A549 (cell line): ENCODE measurements at regions not wholly inside any gene's neighbourhood (a gene's known extent, or its start where the extent isn't known, plus 50 kb on each side); places are given as distances from the start of the nearest gene placed in this dataset.
A peak's percentile ranks its signal among the peaks of the same experiment; 100 is the strongest.

Source experiments
- ATAC-seq, 2 experiments: fragments of 200-7000 bp in 1 of 2; fragments of >200 bp in 1 of 2; cut with Nextera tagmentation in 1 of 2; cut with Tn5 transposase in 1 of 2; 3 replicates each; pipeline versions ENCODE4 v1.8.0 to v1.9.1; 2018 to 2020; ENCODE audit warnings: mild to moderate bottlenecking in 1 of 2, moderate library complexity in 1 of 2
- CTCF ChIA-PET: fragments of 300-600 bp; sonication (Branson Sonifier 250); formaldehyde crosslinking; extraction: SDS; loops from one replicate; lab custom pipeline; 2021; ENCODE audit warnings: antibody characterized with exemption, inconsistent platforms; lab: Yijun Ruan, JAX
- POLR2A ChIA-PET: fragments of 350-600 bp; formaldehyde crosslinking; extraction: SDS; loops from one replicate; lab custom pipeline; 2021; ENCODE audit warnings: antibody characterized with exemption, inconsistent platforms; lab: Yijun Ruan, JAX
- DNase-seq, 2 experiments: peaks; one replicate each; pipeline versions ENCODE4 v3.0.0 to v3.0.0-alpha.2; 2011 to 2016; ENCODE audit warnings: low read depth in 1 of 2, low spot score in 1 of 2
- FAIRE-seq: peaks from 2 replicates; lab custom pipeline; 2011; peaks lifted over from hg19 to GRCh38; lab: Jason Lieb, UNC
- H3K27ac ChIP-seq, 2 experiments: fragments of >200 bp; sonication (Bioruptor Twin); formaldehyde crosslinking; 3 replicates each; pipeline ENCODE4 v1.5.1; 2016 to 2017
- H3K4me1 ChIP-seq: fragments of >200 bp; sonication (Bioruptor Twin); formaldehyde crosslinking; 3 replicates; pipeline ENCODE4 v1.6.1; 2016
- H3K4me2 ChIP-seq: fragments of >200 bp; sonication (Bioruptor Twin); formaldehyde crosslinking; 3 replicates; pipeline ENCODE4 v1.6.1; 2016
- H3K4me3 ChIP-seq: fragments of >200 bp; sonication (Bioruptor Twin); formaldehyde crosslinking; 3 replicates; pipeline ENCODE4 v1.5.1; 2016
- H3K9me3 ChIP-seq: fragments of >200 bp; sonication (Bioruptor Twin); formaldehyde crosslinking; 3 replicates; pipeline ENCODE4 v1.6.1; 2016
- BHLHE40 ChIP-seq: IDR thresholded peaks from 2 replicates; pipeline ENCODE4 v1.6.1; 2012; ENCODE audit warnings: low read depth, low read length, inconsistent platforms
- CEBPB ChIP-seq, 2 experiments: fragments of >200 bp in 1 of 2; sonication (Bioruptor Twin) in 1 of 2; formaldehyde crosslinking in 1 of 2; IDR thresholded peaks; 2 replicates each; pipeline ENCODE4 v1.6.1; 2012 to 2016
- EHF ChIP-seq: fragments of 250-450 bp; sonication (Bioruptor Pico); IDR thresholded peaks from 2 replicates; pipeline ENCODE4 v1.5.0; 2020; ENCODE audit warnings: mild to moderate bottlenecking
- EHMT2 ChIP-seq: fragments of 200-600 bp; sonication (generic); IDR thresholded peaks from 2 replicates; pipeline ENCODE4 v1.6.1; 2016; ENCODE audit warnings: antibody characterized with exemption, low read depth, mild to moderate bottlenecking, moderate library complexity
- EP300 ChIP-seq, 2 experiments: fragments of >200 bp; sonication (Bioruptor Twin); formaldehyde crosslinking; IDR thresholded peaks; 2 replicates in 1 of 2; 3 replicates in 1 of 2; pipeline ENCODE4 v1.6.1; 2016 to 2017
- FOSL2 ChIP-seq, 2 experiments: fragments of 450-650 bp in 1 of 2; fragments of >200 bp in 1 of 2; sonication (Bioruptor Twin) in 1 of 2; formaldehyde crosslinking; IDR thresholded peaks; 2 replicates each; pipeline versions ENCODE4 v1.5.0 to v1.6.1; 2016 to 2020; ENCODE audit warnings: mild to moderate bottlenecking in 1 of 2, moderate library complexity in 1 of 2
- GATA3 ChIP-seq: IDR thresholded peaks from 2 replicates; pipeline ENCODE4 v1.6.1; 2012; ENCODE audit warnings: borderline replicate concordance
- HEYL ChIP-seq: fragments of 250-450 bp; sonication (Bioruptor Pico); IDR thresholded peaks from 2 replicates; pipeline ENCODE4 v1.8.0; 2021; ENCODE audit warnings: mild to moderate bottlenecking, moderate library complexity
- HOXB13 ChIP-seq: fragments of 250-450 bp; sonication (Bioruptor Pico); IDR thresholded peaks from 2 replicates; pipeline ENCODE4 v1.5.0; 2020; ENCODE audit warnings: low read depth, mild to moderate bottlenecking, moderate library complexity
- HOXB5 ChIP-seq: fragments of 250-450 bp; sonication (Bioruptor Pico); IDR thresholded peaks from 2 replicates; pipeline ENCODE4 v1.5.0; 2020; ENCODE audit warnings: mild to moderate bottlenecking, moderate library complexity
- JUN ChIP-seq, 2 experiments: fragments of >200 bp; sonication (Bioruptor Twin); formaldehyde crosslinking; IDR thresholded peaks; 2 replicates in 1 of 2; 3 replicates in 1 of 2; pipeline ENCODE4 v1.6.1; 2016 to 2017
- MYC ChIP-seq: IDR thresholded peaks from 2 replicates; pipeline ENCODE4 v1.6.1; 2012; ENCODE audit warnings: mild to moderate bottlenecking, inconsistent platforms, low read length, improper control_type of control experiment, borderline replicate concordance
- POLR2AphosphoS2 ChIP-seq: conservative IDR thresholded peaks from 2 replicates; pipeline ENCODE4 v1.6.1; 2012; ENCODE audit warnings: low read length, improper control_type of control experiment, inconsistent platforms
- RAD21 ChIP-seq, 2 experiments: fragments of >200 bp in 1 of 2; sonication (Bioruptor Twin) in 1 of 2; formaldehyde crosslinking in 1 of 2; IDR thresholded peaks in 1 of 2; conservative IDR thresholded peaks in 1 of 2; 2 replicates in 1 of 2; 3 replicates in 1 of 2; pipeline ENCODE4 v1.6.1; 2012 to 2018; ENCODE audit warnings: inconsistent platforms in 1 of 2
- RNF2 ChIP-seq: fragments of 200-600 bp; sonication (generic); IDR thresholded peaks from 2 replicates; pipeline ENCODE4 v1.6.1; 2016; ENCODE audit warnings: low read depth, mild to moderate bottlenecking, antibody characterized with exemption, moderate library complexity, borderline replicate concordance
- SMC3 ChIP-seq: fragments of >200 bp; sonication (Bioruptor Twin); formaldehyde crosslinking; IDR thresholded peaks from 3 replicates; pipeline ENCODE4 v1.6.1; 2018; ENCODE audit warnings: inconsistent platforms
- SREBF2 ChIP-seq: fragments of 450-650 bp; IDR thresholded peaks from 2 replicates; pipeline ENCODE4 v1.6.1; 2014; ENCODE audit warnings: mild to moderate bottlenecking, moderate library complexity
- TFCP2L1 ChIP-seq: fragments of 250-450 bp; sonication (Bioruptor Pico); IDR thresholded peaks from 2 replicates; pipeline ENCODE4 v1.5.0; 2021; ENCODE audit warnings: mild to moderate bottlenecking
- ZNF302 ChIP-seq: fragments of 250-450 bp; sonication (Bioruptor Pico); IDR thresholded peaks from 2 replicates; pipeline ENCODE4 v1.9.0; 2021; ENCODE audit warnings: inconsistent platforms, mild to moderate bottlenecking, moderate library complexity
- ZSCAN20 ChIP-seq: fragments of 250-450 bp; sonication (Bioruptor Pico); IDR thresholded peaks from 2 replicates; pipeline ENCODE4 v1.8.0; 2022; ENCODE audit warnings: mild to moderate bottlenecking, moderate library complexity
- WGBS: methylation state at CpG from one replicate; pipeline ENCODE4 v1.1.6; 2017; ENCODE audit errors: missing lambda C conversion rate; 5-methylcytosine and 5-hydroxymethylcytosine counted together
- TF ChIP-seq, protein P1 (sequence below): fragments of >200 bp; sonication (Bioruptor Twin); formaldehyde crosslinking; IDR thresholded peaks from 2 replicates; pipeline ENCODE4 v1.6.1; 2016
- TF ChIP-seq, protein P2 (sequence below): fragments of 250-450 bp; sonication (Bioruptor Pico); IDR thresholded peaks from 2 replicates; pipeline ENCODE4 v1.5.0; 2021; ENCODE audit warnings: mild to moderate bottlenecking, moderate library complexity, borderline replicate concordance
- TF ChIP-seq, protein P3 (sequence below): fragments of >200 bp; sonication (Bioruptor Twin); formaldehyde crosslinking; IDR thresholded peaks from 3 replicates; pipeline ENCODE4 v1.5.1; 2016

DNA sequence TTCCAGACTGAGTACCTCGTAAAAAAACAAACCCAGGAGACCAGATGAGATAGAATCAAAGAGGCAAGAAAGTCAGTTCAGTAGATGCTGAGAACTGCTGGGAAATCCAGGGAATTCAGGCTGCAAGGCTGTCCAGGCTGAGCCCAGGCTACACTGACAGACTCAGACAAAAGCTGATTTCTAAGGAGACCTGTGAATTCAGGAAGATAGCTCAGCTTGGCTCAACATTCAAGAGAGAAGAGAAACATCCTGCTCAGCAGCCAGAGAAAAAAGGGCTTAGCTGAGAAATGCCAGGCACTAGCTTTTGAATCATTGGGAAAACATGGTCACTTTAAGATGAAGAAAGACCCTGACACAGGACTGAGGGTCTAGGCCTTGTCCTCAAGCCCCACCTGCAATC lies 118.2 kb upstream of the SLC44A1 start:
- H3K4me1 ChIP-seq, result peaks cover 20% of the 10 kb centered on the region
- FAIRE-seq, result no peak
- no peak overlapping the region for H3K4me3 ChIP-seq
- TF ChIP-seq TFCP2L1 (CRISPR knock-in tag) (no peak), GATA3 (no peak), EHMT2 (no peak), EP300 (IDR thresholded peaks at IDR 0.05) (no peak), RAD21 (conservative IDR thresholded peaks at IDR 0.05 in 1 of 2, IDR thresholded peaks at IDR 0.05 in 1 of 2) (no peak), HOXB5 (CRISPR knock-in tag) (no peak), MYC (no peak)
- TF ChIP-seq, protein P1, sequence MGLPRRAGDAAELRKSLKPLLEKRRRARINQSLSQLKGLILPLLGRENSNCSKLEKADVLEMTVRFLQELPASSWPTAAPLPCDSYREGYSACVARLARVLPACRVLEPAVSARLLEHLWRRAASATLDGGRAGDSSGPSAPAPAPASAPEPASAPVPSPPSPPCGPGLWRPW, result no peak
- TF ChIP-seq, protein P2, sequence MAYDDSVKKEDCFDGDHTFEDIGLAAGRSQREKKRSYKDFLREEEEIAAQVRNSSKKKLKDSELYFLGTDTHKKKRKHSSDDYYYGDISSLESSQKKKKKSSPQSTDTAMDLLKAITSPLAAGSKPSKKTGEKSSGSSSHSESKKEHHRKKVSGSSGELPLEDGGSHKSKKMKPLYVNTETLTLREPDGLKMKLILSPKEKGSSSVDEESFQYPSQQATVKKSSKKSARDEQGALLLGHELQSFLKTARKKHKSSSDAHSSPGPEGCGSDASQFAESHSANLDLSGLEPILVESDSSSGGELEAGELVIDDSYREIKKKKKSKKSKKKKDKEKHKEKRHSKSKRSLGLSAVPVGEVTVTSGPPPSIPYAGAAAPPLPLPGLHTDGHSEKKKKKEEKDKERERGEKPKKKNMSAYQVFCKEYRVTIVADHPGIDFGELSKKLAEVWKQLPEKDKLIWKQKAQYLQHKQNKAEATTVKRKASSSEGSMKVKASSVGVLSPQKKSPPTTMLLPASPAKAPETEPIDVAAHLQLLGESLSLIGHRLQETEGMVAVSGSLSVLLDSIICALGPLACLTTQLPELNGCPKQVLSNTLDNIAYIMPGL, result no peak
- TF ChIP-seq, protein P3, sequence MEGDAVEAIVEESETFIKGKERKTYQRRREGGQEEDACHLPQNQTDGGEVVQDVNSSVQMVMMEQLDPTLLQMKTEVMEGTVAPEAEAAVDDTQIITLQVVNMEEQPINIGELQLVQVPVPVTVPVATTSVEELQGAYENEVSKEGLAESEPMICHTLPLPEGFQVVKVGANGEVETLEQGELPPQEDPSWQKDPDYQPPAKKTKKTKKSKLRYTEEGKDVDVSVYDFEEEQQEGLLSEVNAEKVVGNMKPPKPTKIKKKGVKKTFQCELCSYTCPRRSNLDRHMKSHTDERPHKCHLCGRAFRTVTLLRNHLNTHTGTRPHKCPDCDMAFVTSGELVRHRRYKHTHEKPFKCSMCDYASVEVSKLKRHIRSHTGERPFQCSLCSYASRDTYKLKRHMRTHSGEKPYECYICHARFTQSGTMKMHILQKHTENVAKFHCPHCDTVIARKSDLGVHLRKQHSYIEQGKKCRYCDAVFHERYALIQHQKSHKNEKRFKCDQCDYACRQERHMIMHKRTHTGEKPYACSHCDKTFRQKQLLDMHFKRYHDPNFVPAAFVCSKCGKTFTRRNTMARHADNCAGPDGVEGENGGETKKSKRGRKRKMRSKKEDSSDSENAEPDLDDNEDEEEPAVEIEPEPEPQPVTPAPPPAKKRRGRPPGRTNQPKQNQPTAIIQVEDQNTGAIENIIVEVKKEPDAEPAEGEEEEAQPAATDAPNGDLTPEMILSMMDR, result no peak
- ATAC-seq, result peak in 1 of 2 experiments; percentile 48; a peak in 3 of 6 replicates
- no peaks in the 10 kb centered on the region for H3K9me3 ChIP-seq
- H3K4me2 ChIP-seq, result no peak overlapping the region
- ChIA-PET POLR2A (no interaction called here), CTCF (interaction anchor here (1.3 kb wide), 1 partner anchor 200 kb away, joined by 6 read pairs; no protein-coding TSS in a partner anchor)
- no peak for DNase-seq
- peak overlapping the region in 1 of 2 experiments; percentile 53; a peak in 3 of 6 replicates for H3K27ac ChIP-seq
- 94% methylated on average over 1 of the region's 1 CpG for WGBS

DNA sequence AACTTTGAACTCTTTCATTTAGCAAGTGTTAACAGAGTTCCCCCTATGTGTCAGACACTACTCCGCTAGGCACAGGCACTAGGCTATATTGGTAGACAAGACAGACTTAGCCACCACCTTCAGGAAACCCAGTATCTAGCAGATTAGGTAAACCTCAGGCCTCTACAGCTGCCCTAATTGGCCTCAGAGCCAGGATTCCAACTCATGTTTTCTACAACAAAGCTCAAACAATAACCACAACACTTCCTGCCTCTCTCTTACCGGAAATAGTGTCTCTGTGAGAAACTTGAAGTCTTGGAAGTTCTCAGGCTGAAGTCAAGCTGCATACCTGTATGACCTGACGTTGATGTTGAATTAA lies 116.6 kb upstream of the SLC44A1 start:
- Histone ChIP-seq H3K4me1 (peaks cover 34% of the 10 kb centered on the region), H3K4me2 (peak overlapping the region; percentile 51; the same call in 1 of the 3 replicates), H3K4me3 (no peak overlapping the region)
- DNase-seq (no peak), FAIRE-seq (no peak)
- POLR2A ChIA-PET, result no interaction called here
- 83% methylated on average over 3 of the region's 3 CpGs for WGBS
- TF ChIP-seq HOXB13 (CRISPR knock-in tag) (no peak), ZNF302 (CRISPR knock-in tag) (no peak), MYC (no peak), CEBPB (IDR thresholded peaks at IDR 0.05) (no peak), EHMT2 (no peak), BHLHE40 (no peak), SMC3 (no peak), RNF2 (no peak), POLR2AphosphoS2 (no peak), SREBF2 (no peak), FOSL2 (IDR thresholded peaks at IDR 0.05) (no peak), FOSL2 (CRISPR knock-in tag; IDR thresholded peaks at IDR 0.05) (no peak), RAD21 (conservative IDR thresholded peaks at IDR 0.05 in 1 of 2, IDR thresholded peaks at IDR 0.05 in 1 of 2) (no peak), JUN (IDR thresholded peaks at IDR 0.05) (no peak), EHF (CRISPR knock-in tag) (no peak), HEYL (CRISPR knock-in tag) (no peak), ZSCAN20 (no peak)
- TF ChIP-seq, protein P2, result no peak
- TF ChIP-seq, all 56 proteins: peak for 0
- no peaks in the 10 kb centered on the region for H3K9me3 ChIP-seq
- ATAC-seq, result no peak
- peak overlapping the region; percentile 49 to 53 for H3K27ac ChIP-seq
- CTCF ChIA-PET, result interaction anchor here (0.7 kb wide), 1 partner anchor 20 kb away, joined by 3 read pairs; no protein-coding TSS in a partner anchor
